ENCODE measurements at regions not wholly inside any gene's neighbourhood (a gene's known extent, or its start where the extent isn't known, plus 50 kb on each side); places are given as distances from the start of the nearest gene placed in this dataset.

GRCh38 chr3:66922058-66922457, 76.0 kb upstream of the KBTBD8 start:
- DNase-seq = no peak
- peaks cover 4% of the 10 kb centered on the region for H3K4me1 Mint-ChIP-seq
- H3K27ac Mint-ChIP-seq = no peak overlapping the region
- H3K9me3 Mint-ChIP-seq = peaks cover 7% of the 10 kb centered on the region
- TF ChIP-seq, protein P1, sequence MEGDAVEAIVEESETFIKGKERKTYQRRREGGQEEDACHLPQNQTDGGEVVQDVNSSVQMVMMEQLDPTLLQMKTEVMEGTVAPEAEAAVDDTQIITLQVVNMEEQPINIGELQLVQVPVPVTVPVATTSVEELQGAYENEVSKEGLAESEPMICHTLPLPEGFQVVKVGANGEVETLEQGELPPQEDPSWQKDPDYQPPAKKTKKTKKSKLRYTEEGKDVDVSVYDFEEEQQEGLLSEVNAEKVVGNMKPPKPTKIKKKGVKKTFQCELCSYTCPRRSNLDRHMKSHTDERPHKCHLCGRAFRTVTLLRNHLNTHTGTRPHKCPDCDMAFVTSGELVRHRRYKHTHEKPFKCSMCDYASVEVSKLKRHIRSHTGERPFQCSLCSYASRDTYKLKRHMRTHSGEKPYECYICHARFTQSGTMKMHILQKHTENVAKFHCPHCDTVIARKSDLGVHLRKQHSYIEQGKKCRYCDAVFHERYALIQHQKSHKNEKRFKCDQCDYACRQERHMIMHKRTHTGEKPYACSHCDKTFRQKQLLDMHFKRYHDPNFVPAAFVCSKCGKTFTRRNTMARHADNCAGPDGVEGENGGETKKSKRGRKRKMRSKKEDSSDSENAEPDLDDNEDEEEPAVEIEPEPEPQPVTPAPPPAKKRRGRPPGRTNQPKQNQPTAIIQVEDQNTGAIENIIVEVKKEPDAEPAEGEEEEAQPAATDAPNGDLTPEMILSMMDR (IDR thresholded peaks at IDR 0.05) = no peak
- H3K4me3 Mint-ChIP-seq = no peak overlapping the region
- no peaks in the 10 kb centered on the region for H3K36me3 Mint-ChIP-seq (ENCODE audit: low read depth)
- peaks cover 4% of the 10 kb centered on the region for H3K27me3 Mint-ChIP-seq (ENCODE audit: low read depth, poor library complexity)

- Mint-ChIP-seq H3K4me1 (peaks cover 4% of the 10 kb centered on the region), H3K4me3 (no peak overlapping the region), H3K27me3 (ENCODE audit: low read depth, poor library complexity) (peaks cover 4% of the 10 kb centered on the region), H3K27ac (no peak overlapping the region), H3K36me3 (ENCODE audit: low read depth) (no peaks in the 10 kb centered on the region), H3K9me3 (peaks cover 3% of the 10 kb centered on the region)
- no peak for DNase-seq
- TF ChIP-seq, protein P1 (IDR thresholded peaks at IDR 0.05) = no peak
Observed at GRCh38 chr3:66923969-66924368, 74.1 kb upstream of the KBTBD8 start.

GRCh38 chr3:66928252-66928651, 69.9 kb upstream of the KBTBD8 start:
- no peak overlapping the region for H3K4me3 Mint-ChIP-seq
- no peak for DNase-seq

GRCh38 chr3:66931291-66931690, 66.8 kb upstream of the KBTBD8 start:
- TF ChIP-seq, protein P1 (IDR thresholded peaks at IDR 0.05) = no peak
- Mint-ChIP-seq H3K36me3 (ENCODE audit: low read depth) (no peaks in the 10 kb centered on the region), H3K9me3 (no peaks in the 10 kb centered on the region), H3K4me3 (no peak overlapping the region), H3K27me3 (ENCODE audit: low read depth, poor library complexity) (no peaks in the 10 kb centered on the region), H3K27ac (no peak overlapping the region), H3K4me1 (peaks cover 7% of the 10 kb centered on the region)
- DNase-seq = no peak

More at GRCh38 chr3:66928252-66928651, 69.9 kb upstream of the KBTBD8 start:
- Mint-ChIP-seq H3K27me3 (ENCODE audit: low read depth, poor library complexity) (no peaks in the 10 kb centered on the region), H3K9me3 (no peaks in the 10 kb centered on the region), H3K27ac (no peak overlapping the region), H3K4me1 (peaks cover 11% of the 10 kb centered on the region), H3K36me3 (ENCODE audit: low read depth) (no peaks in the 10 kb centered on the region)
- TF ChIP-seq, protein P1 (IDR thresholded peaks at IDR 0.05) = no peak

DNA sequence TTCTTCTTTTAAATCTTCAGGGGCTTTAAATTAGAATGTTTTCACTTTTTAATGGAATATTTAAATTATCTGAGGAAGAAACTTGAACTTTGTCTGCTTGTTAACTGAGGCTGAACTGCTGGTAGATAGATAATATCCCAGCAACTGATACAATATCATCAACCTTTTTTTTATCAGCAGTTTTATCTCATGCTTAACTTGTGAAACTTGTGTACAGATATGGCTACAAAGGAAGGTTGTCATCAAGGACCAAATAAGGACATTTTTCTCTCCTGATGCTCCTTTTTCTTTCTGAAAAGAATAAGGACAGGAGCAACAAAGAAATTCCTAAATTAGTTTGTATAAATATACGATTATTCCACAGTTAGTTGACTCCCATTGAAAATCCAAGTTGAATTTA, 66.4 kb upstream of the KBTBD8 start:
- no peak overlapping the region for H3K4me3 Mint-ChIP-seq
- H3K36me3 Mint-ChIP-seq (ENCODE audit: low read depth) = no peaks in the 10 kb centered on the region
- no peak overlapping the region for H3K27ac Mint-ChIP-seq
- no peaks in the 10 kb centered on the region for H3K27me3 Mint-ChIP-seq (ENCODE audit: low read depth, poor library complexity)
- TF ChIP-seq, protein P1 (IDR thresholded peaks at IDR 0.05) = no peak
- H3K4me1 Mint-ChIP-seq = peaks cover 7% of the 10 kb centered on the region
- no peaks in the 10 kb centered on the region for H3K9me3 Mint-ChIP-seq
- DNase-seq = no peak

DNA sequence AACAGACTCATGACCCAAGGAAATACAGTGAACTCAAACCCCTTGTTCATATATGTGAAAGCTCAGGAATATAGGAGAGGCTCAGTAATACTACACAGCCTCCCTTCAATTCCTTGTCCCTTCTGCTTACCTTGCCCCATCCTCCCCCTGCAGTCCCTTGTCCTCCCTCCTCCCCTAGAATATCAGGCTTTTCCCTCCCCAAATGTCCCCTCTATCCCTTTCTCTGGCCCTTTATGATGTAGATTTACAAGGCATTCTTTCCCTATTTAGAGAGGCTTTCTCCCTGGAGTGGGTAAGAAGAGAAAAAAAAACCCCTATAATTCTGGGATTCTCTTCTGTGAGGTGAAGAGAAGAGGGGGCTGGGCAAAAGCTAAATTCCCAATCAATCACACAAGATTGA, 64.9 kb upstream of the KBTBD8 start:
- Mint-ChIP-seq H3K36me3 (ENCODE audit: low read depth) (no peaks in the 10 kb centered on the region), H3K4me3 (no peak overlapping the region), H3K9me3 (no peaks in the 10 kb centered on the region), H3K27ac (no peak overlapping the region), H3K27me3 (ENCODE audit: low read depth, poor library complexity) (no peaks in the 10 kb centered on the region), H3K4me1 (peaks cover 9% of the 10 kb centered on the region)
- TF ChIP-seq, protein P1 (IDR thresholded peaks at IDR 0.05) = no peak
- no peak for DNase-seq
